GF-D8 (cell line): ENCODE measurements at regions not wholly inside any gene's neighbourhood (a gene's known extent, or its start where the extent isn't known, plus 50 kb on each side); places are given as distances from the start of the nearest gene placed in this dataset.
"Not testable (repeated sequence)": the region's sequence is repeated elsewhere in the genome, so short reads cannot be mapped to it uniquely, and the experiment has no call there.

Experiments used
- DNase-seq: peaks from one replicate; lab custom pipeline; 2025; lab: John Stamatoyannopoulos, UW

DNA sequence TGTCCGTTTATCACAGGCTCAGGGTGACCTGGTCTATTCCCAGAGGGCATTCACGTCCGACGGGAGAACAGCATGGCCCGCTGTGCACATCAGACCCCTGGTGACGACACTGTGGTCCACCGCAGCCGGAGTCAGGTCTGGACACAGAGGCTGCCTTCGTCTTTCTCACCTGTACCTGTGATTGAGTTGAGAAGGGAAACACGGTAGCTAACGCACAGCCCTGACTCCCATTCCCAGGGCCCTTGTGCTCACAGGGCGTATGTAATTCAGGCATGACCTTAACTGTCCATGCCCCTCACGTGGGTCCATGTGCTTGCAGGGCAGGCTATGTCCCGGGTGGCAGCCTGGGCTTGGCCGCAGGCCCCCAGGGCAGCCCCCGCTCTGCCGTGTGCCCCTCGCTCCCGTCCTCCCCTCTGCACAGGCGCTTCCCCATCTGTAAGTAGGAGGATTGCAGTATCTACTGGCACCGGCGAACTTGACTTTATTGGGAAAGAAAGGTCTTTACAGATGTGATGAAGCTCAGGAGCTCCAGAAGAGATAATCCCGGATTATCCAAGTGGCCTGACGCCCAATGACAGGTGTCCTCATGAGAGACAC lies 221.3 kb upstream of the TCERG1L start:
- no peak for DNase-seq

DNA sequence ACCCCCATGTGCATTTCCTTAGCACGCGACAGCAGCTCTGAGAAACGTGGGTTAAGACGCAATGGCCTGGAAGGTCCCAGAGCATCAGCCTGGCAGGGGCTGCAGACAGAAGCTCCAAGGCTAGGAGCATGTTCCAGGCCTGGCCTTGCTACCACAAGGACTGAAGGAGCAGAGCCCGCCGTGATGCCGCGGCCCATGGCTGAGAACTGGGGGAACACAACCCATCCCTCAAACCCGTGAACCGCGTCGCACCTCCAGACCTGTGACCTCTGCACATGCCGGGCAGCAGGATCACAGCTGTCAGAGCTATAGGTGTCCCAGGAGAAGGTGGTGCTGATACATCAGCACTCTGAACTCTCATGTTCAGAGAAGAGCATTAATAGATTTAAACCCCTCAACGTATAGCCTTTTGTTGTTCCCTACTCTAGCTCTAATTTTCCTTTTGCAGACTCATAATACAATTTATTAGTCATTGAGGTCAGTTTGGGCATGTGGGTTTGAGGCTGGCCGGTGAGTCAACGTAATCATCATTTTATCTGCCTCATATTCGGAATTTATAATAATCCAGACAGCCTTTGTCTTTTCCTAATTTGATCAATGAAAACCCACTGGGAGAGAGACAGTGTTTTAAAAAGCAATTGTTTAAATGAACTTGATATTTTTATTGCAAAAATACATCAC lies 222.5 kb upstream of the TCERG1L start:
- DNase-seq, result no peak

DNA sequence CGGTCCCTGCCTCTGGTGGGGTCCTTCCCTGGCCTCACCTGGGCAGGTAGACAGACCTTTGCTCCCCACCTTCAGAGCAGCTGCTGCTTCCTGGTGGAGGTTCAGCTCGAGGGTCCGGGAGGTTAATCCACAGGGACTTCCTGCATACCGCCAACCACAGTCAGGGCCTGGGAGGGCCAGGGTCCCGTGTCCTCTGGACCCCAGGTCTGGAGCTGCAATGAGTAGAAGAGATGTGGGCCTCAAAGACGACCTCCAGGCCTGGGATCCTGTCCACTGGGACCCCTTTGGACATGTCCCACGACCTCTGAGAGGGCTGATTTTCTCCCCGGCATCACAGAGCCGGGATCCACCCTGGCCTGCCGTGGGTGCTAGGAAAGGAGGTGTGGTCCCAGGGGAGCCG lies 223.3 kb upstream of the TCERG1L start:
- no peak for DNase-seq

DNA sequence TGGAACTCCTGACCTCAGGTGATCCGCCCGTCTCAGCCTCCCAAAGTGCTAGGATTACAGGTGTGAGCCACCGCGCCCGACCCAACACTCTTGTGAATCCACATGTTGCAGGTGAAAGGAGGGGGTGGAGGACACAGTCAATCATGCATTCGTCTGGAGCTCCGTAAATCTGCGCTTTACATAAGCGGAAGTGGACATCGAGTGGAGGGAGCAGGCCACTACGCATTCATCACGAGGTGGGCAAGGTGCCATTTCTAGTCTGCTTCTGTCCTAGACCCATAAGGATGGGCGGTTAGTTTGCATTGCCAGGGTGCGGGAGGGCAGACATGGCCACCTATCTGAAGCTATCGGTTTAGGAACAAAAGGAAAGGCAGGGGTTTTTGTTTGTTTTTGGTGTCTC lies 225.2 kb upstream of the TCERG1L start:
- DNase-seq, result no peak

DNA sequence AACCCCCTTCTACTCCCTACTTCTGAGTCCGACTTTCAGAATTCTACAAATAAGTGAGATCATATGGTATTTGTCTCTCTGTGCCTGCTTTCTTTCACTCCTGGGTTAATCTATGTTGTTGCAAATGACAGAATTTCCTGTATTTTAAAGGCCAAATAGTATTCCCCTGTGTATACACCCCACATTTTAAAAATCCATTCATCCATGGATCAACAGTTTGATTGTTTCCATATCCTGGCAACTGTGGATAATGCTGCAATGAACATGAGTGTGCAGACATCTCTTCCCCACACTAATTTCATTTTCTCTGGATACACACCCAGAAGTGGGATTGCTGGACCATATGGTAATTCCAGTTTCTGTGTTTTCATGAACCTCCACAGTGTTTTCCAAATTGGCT lies 225.8 kb upstream of the TCERG1L start:
- DNase-seq, result no peak

DNA sequence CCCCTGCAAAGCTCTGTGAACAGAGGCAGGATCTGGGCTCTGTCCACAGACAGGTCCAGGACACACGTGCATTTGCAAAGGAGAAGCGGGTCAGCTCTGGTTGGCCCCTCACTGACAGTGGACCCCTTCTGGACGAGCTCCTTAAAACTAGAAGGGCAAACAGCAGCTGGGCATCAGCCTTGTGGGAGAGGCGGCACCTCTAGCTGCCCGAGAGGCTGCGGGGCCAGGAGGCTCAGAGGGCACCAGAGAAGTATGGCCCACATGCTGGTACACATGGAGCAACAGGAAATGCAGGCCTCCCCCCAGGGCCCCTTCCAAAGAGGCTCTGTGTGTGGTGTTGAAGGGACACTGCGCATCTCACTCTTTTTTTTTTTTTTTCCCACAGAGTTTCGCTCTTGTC lies 233.0 kb upstream of the TCERG1L start:
- DNase-seq, result no peak

DNA sequence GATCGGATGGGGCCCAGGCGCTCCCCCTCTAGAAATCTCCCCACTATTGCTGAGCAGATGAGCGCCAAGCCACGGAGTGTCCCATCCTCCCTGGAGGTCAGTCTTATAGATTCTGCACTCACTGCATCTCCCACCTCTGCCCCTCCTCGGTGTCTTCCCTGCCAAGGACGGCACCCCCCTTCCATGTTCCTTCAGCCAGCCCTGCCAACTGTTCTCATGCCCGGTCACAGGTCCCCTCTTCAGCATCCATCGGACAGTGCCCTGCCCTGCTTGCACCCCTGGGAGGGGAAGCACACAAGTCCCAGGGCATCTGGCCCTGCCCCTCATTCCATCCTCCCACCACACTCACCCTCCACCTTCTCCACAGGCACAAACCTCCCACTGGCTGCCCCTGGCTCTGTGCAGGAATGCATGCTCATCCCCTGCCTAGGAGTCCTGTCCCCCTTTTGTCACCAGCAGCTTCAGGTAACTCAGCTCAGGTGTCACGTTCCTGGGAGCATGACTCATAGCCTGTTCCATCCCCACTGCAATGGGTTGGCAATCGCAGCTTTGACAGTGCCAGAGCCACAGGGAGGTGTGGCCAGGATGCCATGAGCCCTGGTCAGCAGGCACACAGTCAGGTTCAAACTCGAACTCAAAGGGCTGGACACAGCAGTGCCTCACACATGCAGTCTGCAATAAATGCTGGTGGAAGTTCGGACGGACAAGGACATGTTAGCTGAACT lies 234.7 kb upstream of the TCERG1L start:
- DNase-seq, result no peak

DNA sequence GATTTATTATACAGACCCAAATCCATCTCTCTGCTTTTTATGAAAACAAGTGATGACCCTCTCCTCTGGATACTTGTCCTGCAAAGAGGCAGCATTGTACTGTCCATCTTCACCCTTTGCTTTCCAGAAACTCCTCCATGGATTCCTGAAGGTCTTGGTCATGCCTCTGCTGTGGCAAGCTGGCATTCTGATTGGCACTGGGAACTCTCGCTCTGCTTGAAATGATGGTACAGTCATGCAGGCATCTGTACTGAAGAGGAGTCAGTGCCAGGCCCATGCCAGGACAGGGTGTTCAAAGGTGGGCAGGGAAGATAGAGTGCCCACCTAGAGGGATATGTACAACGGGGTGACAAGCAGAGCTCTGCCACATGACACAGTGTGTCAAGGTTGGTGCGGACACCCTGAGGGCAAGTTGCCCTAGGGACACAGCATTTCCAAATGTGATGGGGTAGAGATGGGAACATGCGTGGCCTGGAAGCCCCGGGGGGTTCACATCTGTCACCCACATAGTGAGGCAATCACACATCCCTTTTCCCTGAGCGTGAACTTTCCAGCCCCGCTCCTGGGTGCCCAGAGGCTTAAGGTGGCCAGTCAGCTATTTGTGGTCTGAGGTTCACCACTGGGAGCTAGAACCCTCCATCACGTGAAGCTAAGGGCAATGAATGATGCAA lies 235.7 kb upstream of the TCERG1L start:
- no peak for DNase-seq

DNA sequence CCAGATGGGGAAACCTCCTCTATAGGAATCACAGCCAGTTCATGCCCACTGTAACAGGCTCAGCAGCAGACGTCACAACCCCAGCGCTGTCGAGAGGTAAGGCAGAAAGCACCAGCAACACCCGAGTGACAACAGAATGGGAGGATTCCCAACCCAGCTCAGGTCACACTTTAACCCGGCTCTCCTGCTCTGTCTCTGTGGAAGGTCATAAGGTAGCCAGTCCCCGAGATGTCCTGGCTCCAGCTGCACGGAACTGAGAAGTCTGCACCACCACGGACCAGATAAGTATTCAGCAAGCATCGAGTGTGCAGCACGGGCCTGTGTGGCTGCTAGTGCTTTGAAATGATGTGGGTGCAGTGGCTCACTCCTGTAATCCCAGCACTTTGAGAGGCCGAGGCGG lies 236.7 kb upstream of the TCERG1L start:
- no peak for DNase-seq

DNA sequence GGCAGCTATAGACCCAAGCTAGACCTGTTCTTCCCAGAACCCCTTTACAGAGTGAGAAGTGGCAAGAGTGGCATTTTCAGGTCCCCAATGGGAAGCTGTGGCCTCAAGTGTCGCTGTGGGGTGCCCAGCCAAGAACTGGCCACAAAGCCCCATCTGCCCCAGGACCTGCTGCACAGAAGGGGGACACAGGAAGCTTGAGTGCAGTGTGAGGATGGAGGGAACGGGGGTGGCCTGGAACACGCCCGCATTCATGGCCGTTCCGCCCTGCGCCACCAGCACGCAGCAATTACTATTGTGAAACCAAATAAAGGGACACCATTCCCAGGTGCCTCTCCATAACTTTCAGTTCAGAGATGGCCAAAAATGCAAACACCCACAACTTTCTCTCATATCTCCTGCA lies 237.6 kb upstream of the TCERG1L start:
- DNase-seq, result no peak

DNA sequence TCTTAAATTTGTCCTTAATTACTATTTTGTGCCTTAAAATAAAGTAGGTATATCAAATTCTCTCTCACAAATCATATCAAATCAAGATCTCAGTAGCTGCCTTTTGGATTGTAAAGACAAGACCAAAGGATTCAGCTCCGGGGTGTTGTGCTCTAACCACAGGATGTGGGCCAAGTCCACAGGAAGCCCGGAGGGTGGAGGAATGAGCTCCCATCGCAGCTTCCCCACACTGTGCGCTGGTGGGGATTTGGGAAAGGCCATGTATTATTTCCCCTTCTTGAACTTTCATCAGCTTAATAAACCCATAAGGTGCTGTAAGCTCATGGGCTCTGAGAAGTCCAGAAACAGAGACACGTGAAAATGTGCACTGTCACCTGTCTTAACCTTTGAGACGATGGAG lies 241.6 kb upstream of the TCERG1L start:
- no peak for DNase-seq

DNA sequence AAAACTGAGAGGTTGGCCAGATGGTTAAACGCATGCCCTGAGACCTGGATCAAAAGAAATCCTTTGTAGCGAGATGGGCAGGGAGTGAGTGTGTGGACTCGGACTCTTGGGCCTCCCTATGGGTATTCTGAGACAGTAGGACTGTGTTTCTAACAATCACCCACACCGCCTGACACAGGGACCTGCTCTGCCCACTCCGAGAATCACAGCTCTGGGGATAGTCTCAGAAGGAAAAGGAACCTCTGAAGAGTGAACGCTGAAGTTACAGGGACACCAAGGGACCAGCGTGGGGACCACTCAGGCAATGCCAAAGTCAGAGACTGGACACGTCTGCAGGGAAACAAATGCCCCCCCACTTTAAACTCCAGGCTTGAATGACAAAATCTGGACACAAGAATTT lies 242.1 kb upstream of the TCERG1L start:
- DNase-seq, result no peak

DNA sequence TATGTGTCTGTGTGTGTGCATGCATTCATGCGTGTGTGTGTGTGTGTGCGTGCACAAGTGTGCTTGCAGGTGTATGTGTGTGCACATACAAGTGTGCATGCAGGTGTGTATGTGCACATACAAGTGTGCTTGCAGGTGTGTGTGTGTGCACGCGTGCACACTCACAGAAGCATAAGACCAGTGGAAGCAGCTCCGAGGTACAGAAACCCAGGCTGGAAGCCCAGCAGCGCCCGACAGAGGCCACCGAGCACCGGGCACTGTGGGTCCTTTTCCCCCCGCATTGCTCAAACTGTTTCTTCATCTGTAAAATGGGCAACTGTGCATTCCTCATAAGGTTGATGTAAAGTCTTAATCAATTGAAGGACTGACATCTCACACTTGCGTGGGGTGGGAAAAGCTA lies 243.3 kb upstream of the TCERG1L start:
- no peak for DNase-seq

DNA sequence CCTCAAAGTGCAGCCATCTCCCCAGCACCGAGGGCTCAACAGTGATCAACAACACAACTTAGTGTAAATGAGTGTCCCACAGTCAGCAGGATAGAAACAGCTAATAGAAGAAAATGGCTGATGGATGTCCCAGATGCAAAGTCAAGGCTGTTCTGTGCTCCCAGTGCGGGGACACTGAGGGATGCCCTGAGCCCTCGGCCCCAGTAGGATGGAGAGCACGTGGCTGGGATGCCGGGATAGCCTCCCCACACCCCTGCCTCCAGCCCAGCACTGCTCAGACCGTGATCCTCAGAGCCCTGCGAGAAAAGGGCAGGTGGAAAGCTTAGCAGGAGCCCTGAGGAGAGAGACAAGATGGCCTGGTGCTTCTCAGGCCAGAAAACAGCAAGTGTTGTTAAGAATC lies 243.9 kb upstream of the TCERG1L start:
- DNase-seq, result no peak

DNA sequence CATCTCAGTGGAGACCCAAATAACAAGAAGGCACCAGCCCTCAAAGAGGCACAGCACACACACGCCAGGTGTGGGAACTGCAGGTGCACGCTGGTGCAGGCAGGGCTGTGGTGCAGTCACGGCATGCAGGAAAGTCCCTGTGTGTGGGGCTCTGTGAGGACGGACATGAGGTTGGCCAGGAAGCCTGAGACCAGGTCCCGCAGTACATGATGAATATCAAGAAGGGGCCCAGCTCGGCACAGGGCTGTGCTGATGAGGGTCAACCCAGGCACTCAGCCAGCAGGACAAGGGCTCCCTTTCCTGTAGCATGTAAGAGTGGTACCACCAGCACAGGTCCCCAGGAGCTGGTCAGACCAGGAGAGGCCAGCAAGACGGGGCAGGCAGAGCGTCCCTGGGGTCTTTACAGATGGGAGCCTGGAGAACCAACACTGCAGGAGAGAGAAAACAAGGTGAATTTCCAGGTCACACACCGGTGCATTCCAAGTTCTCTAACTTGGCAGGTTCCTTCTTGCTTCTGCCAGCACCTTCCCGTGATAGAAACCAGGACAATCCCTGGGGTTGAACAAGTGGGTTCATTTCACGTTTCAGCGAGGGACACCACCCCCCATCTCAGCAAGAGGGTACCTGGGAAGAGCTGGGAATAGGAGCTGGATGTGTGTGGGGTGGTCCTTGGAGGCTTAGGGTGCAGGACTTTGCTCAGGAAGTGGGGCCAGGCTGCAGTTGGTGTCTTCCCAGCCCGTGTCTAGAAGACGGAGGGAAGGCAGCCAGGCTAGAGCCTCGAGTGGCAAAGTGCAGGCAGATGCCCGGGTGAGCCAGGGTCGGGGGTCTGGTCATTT lies 244.8 kb upstream of the TCERG1L start:
- no peak for DNase-seq

DNA sequence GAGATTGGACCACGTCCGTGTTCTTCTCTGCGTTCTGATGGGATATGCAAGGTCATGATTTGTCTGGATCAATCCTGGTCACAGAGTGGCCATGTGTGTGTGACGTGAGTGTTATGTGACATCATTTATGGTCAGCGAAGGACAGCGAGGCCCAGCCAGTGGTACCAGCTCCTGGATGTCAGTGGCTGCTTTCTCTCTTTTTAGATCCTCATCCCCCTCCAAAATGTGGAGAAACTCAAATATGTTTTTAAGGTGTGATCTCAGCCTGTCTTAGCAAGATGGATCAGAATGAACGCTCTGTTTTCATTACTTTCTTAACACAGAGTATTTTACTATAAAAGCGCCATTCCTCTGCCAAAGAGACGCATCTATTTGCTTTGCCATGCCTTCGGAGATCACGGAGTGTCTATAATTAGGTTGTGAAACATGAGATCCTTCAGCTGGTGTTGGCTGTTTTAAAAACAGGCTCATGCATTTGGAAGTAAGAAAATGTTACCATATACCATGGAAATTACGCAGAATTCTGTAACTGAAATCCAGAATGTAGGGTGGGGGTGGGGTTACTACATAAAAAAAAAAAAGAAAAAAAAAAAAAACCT lies 245.5 kb upstream of the TCERG1L start:
- no peak for DNase-seq

DNA sequence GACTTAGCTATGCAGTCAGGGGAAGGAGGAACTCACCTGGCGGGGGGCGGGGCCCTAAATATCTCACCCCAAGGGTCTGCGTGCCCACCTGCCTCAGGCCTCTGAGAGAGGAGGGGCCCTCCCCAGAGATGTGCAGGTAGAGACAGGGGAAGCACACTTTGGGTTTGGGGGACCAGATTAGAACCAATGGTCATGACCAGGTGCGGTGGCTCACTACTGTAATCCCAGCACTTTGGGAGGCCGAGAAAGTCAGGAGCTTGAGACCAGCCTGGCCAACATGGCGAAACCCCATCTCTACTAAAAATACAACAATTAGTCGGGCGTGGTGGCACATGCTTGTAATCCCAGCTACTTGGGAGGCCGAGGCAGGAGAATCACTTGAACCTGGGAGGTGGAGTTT lies 246.4 kb upstream of the TCERG1L start:
- not testable (repeated sequence) for DNase-seq

DNA sequence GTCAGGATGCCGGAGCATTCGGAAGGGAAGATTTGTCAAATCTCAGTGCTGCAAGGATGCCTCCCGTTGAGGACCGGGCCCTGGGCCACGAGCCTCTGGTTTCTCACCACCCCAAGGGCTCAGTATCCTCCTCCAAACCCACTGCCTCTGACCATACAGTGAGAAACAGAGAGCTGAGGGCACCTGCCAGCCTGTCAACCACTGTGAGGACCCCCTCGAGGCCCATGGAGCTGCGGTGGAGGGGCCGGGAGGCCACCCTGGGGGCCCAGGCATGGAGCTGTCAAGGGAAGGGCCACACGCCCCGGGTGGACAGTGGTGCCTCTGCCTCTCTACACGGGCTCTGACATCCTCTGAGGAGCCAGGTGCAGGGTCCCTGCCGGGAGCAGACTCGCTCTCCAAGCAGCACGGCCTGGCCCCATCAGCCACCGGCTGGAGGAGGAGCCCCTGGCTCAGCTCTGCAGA lies 248.0 kb upstream of the TCERG1L start:
- no peak for DNase-seq

DNA sequence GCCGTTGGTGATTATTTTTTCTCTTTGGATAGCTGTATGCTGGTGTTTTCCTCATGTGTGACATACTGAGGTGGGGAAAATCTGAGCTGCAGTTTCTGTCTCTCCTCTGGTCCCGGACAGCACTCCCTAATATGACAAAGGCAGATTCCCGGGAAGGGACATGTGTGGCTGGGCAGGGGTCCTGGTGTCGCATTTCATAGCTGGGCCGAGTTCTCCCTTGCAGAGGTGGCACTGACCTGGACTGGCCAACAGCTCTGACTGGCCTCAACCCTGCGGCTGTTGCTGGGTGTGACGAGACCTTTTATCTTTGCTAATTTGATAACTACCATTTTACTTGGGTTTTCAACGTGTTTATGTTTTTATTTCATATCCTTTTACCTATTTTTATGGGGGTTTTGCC lies 248.6 kb upstream of the TCERG1L start:
- DNase-seq, result no peak

DNA sequence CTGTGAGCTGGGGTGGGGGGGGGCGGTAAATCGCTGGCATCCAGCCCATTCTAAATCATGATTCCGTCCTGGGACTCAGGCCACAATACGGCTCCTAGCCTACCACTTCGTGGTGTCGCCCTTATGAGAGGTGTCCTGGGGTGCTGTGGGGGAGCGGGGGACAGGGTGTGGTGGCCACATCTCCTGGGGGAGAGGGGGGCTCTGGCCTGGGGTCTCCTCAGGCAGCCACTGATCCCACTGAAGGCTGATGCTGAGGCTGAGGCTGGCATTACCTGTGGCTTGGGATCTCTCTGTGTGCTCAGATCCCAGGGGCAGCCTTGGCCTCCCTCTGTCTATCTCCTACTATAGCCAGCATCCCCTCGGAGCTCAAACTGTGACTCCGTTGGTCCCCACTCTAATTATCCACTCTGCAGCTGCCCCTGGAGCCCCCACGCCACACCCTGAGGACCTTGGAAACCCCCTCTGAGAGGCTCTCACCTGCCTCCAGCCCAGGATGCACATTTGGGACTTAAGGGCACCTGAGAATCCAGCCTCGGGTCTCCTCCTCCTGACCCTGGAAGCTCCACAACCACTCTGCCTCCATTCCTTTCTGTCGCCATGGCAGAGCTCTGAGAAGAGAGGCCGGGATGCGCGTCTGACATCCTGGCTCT lies 249.3 kb upstream of the TCERG1L start:
- DNase-seq, result no peak

DNA sequence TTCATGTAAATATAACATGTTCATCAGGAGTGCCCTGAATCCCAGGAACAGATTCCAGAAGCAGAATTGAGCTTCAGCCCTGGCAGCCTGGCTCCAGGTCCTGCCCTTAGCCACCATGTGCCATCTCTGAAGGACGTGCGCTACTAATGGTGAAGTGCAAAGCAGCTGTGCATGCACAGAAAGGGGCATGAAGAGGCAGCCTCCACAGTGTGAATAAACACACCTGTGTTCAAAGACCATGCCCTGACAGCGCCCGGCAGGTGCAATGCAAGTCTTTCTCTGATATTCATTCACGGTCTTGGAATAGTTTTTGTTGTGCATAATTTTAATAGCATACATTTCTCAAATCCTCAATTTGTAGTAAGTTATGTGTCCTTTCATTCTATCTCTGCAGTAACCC lies 250.4 kb upstream of the TCERG1L start:
- DNase-seq, result no peak
